ENCODE measurements at regions not wholly inside any gene's neighbourhood (a gene's known extent, or its start where the extent isn't known, plus 50 kb on each side); places are given as distances from the start of the nearest gene placed in this dataset.

GRCh38 chr9:99389087-99390033 is 167.3 kb downstream of the SEC61B start:
- peak; percentile 41 for DNase-seq (ENCODE audit: low read depth)
- no peak overlapping the region for H3K4me3 ChIP-seq (ENCODE audit: low read depth, low read length)
- TF ChIP-seq, protein P1, sequence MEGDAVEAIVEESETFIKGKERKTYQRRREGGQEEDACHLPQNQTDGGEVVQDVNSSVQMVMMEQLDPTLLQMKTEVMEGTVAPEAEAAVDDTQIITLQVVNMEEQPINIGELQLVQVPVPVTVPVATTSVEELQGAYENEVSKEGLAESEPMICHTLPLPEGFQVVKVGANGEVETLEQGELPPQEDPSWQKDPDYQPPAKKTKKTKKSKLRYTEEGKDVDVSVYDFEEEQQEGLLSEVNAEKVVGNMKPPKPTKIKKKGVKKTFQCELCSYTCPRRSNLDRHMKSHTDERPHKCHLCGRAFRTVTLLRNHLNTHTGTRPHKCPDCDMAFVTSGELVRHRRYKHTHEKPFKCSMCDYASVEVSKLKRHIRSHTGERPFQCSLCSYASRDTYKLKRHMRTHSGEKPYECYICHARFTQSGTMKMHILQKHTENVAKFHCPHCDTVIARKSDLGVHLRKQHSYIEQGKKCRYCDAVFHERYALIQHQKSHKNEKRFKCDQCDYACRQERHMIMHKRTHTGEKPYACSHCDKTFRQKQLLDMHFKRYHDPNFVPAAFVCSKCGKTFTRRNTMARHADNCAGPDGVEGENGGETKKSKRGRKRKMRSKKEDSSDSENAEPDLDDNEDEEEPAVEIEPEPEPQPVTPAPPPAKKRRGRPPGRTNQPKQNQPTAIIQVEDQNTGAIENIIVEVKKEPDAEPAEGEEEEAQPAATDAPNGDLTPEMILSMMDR (conservative IDR thresholded peaks at IDR 0.05; ENCODE audit: low read depth, low read length): no peak

GRCh38 chr9:99391937-99392594 is 170.0 kb downstream of the SEC61B start:
- no peak for DNase-seq (ENCODE audit: low read depth)
- no peak overlapping the region for H3K4me3 ChIP-seq (ENCODE audit: low read depth, low read length)
- TF ChIP-seq, protein P1 (conservative IDR thresholded peaks at IDR 0.05; ENCODE audit: low read depth, low read length): no peak

DNA sequence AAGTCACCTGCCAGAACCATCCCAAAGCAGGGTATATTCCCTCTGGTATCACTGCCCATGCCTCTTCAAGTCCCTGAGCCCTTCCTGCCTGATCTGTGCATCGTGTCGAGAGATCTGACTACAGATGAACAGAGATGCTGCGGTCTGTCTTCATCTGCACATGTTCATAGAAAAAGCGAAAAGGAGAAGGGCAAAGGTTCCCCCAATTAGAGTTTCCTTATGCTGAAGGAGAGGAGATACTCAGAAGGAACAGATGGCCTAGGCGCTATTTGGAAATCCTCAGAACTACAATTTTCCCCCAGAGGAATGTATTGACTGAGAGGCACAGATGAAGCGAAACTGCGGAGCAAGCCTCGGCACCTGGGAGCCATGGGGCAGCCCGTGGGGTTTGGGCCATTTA is 170.9 kb downstream of the SEC61B start:
- TF ChIP-seq, protein P1 (conservative IDR thresholded peaks at IDR 0.05; ENCODE audit: low read depth, low read length): no peak

DNA sequence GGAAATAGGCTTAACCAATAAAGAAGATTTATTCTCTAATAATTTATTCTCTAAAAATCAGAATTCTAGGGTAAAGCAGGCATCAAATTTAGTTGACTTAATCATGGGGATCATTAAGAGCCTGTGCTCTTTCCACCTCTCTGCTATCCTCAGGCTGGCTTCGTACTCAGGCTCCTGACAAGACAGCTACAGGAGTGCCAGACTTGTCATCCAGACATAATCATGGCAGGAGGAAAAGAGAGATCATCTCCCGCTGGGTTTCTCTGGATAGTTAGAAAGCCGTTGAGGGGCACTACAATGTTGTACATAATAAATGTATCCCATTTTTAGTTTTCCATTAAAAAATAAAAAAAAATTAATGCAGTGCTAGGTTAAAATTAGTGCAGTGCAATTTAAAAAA is 171.9 kb downstream of the SEC61B start:
- TF ChIP-seq, protein P1 (conservative IDR thresholded peaks at IDR 0.05; ENCODE audit: low read depth, low read length): no peak
- H3K4me3 ChIP-seq (ENCODE audit: low read depth, low read length): no peak overlapping the region
- no peak for DNase-seq (ENCODE audit: low read depth)

More for the DNA sequence above, 170.9 kb downstream of the SEC61B start:
- no peak overlapping the region for H3K4me3 ChIP-seq (ENCODE audit: low read depth, low read length)
- DNase-seq (ENCODE audit: low read depth): no peak

- no peak overlapping the region for H3K4me3 ChIP-seq (ENCODE audit: low read depth, low read length)
- TF ChIP-seq, protein P1 (conservative IDR thresholded peaks at IDR 0.05; ENCODE audit: low read depth, low read length): no peak
- DNase-seq (ENCODE audit: low read depth): no peak
These were observed 176.2 kb downstream of the SEC61B start for GRCh38 chr9:99398241-99398640.

DNA sequence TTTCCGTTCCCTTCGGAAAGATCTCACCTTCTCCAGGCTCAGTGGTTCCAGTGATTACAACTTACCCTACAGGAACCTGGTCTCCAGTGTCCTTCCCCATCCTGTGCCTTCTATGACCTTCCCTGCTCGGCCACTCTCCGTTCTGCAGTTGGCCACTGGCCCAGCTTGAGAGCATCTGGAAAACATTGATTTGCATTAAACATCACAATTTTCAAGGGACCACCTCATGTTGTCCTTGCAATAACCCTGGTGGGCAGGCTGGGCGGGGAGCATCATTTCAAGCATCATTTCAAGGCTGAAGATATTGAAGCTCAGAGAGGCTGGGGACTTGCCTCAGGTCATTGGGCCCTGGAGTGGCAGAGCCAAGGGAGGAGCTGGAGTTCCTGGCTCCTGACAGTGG is 177.4 kb downstream of the SEC61B start:
- no peak for DNase-seq (ENCODE audit: low read depth)
- no peak overlapping the region for H3K4me3 ChIP-seq (ENCODE audit: low read depth, low read length)
- TF ChIP-seq, protein P1 (conservative IDR thresholded peaks at IDR 0.05; ENCODE audit: low read depth, low read length): no peak
